Caki2 (cell line): ENCODE measurements at regions not wholly inside any gene's neighbourhood (a gene's known extent, or its start where the extent isn't known, plus 50 kb on each side); places are given as distances from the start of the nearest gene placed in this dataset.

ENCODE experiments used
- DNase-seq: peaks from one replicate; pipeline ENCODE4 v3.0.0-alpha.2; 2015; ENCODE audit warnings: low read depth
- in situ Hi-C: cut with HindIII; loops from 2 replicates; pipeline ENCODE4 v1.10.0; 2016; ENCODE audit warnings: low sequenced_read_pairs, low pct_unique_long_range_greater_than_20kb, mixed read lengths

- in situ Hi-C loops: no loop called here
- peak; percentile 86 for DNase-seq
Observed at GRCh38 chr17:81345228-81346089, 49.8 kb upstream of the BAHCC1 start.
